ENCODE measurements at regions not wholly inside any gene's neighbourhood (a gene's known extent, or its start where the extent isn't known, plus 50 kb on each side); places are given as distances from the start of the nearest gene placed in this dataset.
"Not testable (repeated sequence)": the region's sequence is repeated elsewhere in the genome, so short reads cannot be mapped to it uniquely, and the experiment has no call there.

GRCh38 chr9:82880336-82881050 is 182.4 kb downstream of the RASEF start:
- DNase-seq, result no peak

GRCh38 chr9:82882138-82882537 is 180.8 kb downstream of the RASEF start:
- peak; percentile 41 for DNase-seq

DNA sequence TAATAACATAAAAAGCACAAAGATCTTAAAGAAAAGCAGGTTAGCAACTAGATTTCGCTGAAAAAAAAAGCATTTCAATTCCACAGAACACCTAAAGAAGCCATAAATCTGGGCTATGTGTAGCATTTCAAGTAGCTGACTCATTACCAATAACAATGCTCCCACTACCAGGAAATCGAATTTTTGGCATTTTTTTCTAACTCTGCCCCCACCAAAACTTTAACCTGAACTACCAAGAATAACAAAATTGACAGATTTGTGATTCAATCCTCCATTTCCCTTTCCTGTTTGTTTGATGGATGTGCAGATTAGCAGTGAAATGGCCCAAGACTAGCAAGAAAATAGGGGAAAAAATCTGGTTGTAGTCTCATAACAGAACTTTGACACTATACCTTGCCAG is 180.2 kb downstream of the RASEF start:
- peak; percentile 53 for DNase-seq

DNA sequence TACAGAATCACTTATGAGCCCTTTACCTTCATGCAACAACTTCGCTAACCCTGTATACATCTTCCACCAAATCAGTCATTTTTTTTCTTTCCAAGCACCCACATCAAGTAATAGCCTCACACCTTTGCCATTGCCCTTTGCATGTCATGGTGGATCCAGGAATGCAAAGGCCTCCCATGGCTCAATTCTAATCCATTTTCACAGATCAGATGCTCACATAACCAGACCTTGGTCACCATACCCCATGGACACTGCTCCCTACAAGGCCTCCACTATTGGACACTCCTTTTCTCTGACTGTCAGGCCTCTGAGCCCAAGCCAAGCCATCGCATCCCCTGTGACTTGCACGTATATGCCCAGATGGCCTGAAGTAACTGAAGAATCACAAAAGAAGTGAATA is 179.5 kb downstream of the RASEF start:
- no peak for DNase-seq

DNA sequence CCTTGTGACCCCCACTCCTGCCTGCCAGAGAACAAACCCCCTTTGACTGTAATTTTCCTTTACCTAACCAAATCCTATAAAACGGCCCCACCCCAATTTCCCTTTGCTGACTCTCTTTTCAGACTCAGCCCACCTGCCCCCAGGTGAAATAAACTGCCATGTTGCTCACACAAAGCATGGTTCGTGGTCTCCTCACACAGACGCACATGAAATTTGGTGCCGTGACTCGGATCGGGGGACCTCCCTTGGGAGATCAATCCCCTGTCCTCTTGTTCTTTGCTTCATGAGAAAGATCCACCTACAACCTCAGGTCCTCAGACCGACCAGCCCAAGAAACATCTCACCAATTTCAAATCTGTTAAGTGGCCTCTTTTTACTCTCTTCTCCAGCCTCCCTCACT is 179.0 kb downstream of the RASEF start:
- not testable (repeated sequence) for DNase-seq

- no peak for DNase-seq
Observed at GRCh38 chr9:82890401-82890800, 172.5 kb downstream of the RASEF start.

DNA sequence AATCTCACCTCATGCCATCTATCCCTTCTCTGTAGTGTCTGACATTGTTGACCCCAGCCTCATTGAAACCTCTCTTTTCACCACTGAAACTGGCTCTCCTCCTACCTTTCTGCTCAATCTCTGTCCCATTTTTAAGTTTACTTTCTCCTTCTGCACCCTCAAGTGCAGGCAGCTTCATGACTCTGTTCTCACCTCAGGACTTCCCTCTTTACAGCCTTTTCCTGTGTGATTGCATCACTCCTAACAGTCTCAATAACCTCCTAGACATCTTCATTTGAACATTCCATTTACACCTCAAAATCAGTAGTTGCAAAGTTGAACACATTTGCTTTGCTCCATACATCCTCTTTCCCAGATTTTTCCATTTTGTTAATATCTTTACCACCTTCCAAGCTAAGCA is 172.1 kb downstream of the RASEF start:
- no peak for DNase-seq

DNA sequence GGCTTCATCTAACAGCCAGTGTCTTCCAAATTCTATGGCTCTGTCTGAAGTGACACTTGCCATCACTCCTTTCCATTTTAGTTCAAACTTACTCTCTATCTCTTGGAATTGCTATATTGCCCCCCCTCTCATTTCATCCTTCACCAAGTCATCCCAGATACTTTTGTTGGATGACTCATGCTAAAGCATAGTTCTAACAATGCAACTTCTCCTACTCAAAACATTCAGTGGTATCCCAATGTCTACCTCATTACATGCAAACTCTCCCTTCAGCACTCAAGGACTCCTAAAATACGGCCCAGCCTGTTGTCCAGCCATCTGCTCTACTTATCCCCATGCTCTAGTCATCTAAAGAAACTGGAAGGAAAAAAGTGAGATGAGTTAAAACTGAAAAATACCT is 171.6 kb downstream of the RASEF start:
- peak; percentile 18 for DNase-seq

DNA sequence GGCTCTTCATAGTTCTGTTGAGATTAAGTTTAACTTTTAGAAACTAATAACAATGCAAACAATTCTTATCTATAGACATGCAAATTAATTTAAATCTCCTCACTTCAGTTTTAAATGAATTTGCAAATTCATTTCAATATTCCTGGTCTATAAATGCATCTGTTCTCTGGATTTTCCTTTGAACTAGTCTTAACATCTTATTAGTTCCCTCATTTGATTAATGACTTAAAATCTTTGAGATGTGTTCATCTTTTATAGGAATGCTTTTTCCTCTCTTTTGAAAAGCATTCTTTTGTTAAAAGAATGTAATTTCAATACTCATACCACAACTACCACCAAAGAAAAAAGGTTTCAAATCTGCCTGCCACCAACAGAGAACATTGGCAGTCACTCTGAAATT is 169.4 kb downstream of the RASEF start:
- no peak for DNase-seq

DNA sequence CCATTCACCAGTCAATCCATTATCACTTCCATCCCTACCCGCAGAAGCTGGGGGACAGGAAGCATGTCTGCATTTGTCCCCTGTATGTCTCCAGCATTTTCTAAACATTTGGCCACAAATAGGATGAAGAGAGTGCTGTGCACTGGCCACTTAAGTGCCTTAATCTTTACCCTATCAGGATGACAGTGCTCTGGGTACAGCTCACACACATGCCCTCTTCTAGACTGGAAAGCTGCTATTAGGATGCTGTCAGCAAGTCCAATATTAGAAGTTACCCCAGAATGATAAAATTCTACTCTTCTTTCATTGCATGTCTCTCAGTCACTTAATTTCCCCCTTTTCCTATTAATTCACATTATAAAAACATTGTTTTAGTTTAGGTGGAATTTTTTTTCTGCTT is 168.4 kb downstream of the RASEF start:
- no peak for DNase-seq

- no peak for DNase-seq
Observed at GRCh38 chr9:82894961-82895821, 167.8 kb downstream of the RASEF start.

DNA sequence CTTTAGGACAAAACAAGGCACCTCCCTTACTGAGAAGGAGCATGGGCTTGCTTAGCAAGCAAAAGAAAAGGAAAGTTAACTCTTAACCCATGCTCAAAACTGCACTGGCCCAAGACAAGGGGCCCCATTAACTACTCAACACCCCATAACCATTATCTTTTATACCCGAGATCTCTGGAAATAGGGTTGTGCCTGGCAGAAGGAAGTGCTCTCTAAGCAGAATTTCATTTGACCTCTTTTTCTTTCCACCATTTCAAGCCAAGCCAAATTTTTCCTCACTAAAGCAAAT is 167.2 kb downstream of the RASEF start:
- no peak for DNase-seq

GRCh38 chr9:82903503-82903902 is 159.4 kb downstream of the RASEF start:
- DNase-seq, result no peak

GRCh38 chr9:82911996-82912395 is 150.9 kb downstream of the RASEF start:
- DNase-seq, result no peak

- no peak for DNase-seq
Observed at GRCh38 chr9:82912645-82913044, 150.3 kb downstream of the RASEF start.

GRCh38 chr9:82916238-82916637 is 146.7 kb downstream of the RASEF start:
- DNase-seq, result not testable (repeated sequence)

GRCh38 chr9:82920154-82920553 is 142.8 kb downstream of the RASEF start:
- no peak for DNase-seq

- DNase-seq, result no peak
Observed at GRCh38 chr9:82922686-82923085, 140.3 kb downstream of the RASEF start.

GRCh38 chr9:82923092-82923911 is 139.6 kb downstream of the RASEF start:
- no peak for DNase-seq

- no peak for DNase-seq
Observed at GRCh38 chr9:82923912-82924605, 138.9 kb downstream of the RASEF start.

Measured in fibroblast of skin of right biceps (primary cell).